ENCODE measurements at regions not wholly inside any gene's neighbourhood (a gene's known extent, or its start where the extent isn't known, plus 50 kb on each side); places are given as distances from the start of the nearest gene placed in this dataset.

DNA sequence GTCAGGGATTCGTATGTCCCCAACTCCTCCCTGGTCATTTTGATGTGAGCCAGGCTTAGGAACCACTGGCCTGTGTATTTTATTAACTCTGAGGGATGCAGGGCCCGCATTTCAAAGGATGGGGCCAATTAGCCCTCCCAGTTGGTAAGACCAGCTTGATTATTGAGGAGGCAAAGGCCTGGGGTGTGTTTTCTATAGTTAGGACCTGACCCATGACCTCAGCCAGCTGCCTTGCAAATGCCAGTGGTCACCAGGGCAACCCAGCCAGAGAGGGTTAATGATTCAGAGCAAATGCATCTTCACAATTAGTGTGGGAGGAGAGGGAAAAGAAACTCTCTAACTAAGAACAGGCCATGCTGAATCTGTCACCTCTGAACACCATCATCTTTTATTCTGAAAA lies 835.4 kb downstream of the MAFB start:
- DNase-seq, result no peak

DNA sequence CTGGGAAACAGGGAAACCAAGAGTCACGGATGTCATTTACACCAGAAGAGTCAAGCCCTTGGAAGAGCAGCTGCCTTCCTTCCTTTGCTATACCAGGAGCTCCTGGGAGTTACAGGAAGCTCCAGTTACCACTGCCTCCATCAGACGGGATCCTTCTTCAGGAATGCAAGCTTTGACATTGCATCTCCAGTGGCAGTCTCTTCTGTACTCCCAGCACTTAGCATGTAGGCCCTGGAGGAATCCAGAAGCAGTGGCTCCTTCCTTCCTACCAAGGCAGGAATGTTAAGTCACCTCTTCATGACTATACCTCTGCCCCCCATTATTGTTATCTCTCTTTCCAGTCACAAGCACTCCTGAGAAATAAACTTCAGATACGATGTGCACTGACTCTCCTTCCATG lies 836.0 kb downstream of the MAFB start:
- DNase-seq, result no peak

DNA sequence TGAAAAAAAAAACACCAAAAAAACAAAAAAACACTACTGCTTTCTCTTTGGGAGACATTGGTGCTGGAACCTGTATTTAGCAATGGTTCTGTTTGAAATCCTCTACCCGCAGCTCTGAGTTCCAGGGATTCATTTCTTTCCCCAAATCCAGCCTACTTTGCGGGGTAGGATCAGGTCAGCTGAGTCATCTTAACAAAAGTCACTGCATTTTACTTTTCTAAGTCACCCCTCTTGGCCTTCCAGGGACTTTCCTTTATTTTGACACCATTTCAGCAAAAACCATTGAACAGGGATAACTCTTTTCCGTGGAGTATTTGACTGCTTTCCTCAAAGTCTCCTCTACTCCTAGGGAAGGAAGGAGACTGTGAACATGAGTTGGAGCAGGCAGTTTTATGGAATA lies 837.6 kb downstream of the MAFB start:
- DNase-seq, result no peak

DNA sequence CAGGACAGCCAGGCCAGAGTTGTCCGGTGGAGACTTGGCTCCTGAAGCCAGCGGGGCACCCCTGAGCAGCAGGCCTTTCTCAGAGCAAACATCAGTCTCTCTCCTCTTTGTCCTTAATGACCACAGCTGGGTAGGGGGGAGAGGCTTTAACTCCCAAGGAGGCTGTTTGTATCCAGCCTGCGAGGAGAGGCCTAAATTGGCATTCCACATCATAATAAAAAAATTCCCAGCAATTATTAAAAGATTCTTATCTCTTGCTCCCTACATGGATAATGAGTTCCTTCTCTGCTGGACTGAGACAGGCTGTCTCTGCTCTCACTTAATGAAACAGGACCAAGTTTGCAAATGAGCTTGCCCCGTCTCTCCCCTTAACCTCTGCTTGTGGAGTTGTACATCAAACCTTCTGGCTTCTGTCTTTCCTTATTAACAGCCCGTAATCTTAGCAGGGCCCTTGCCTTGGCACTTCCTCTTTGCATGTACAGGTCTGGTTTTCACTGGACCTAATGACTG lies 838.2 kb downstream of the MAFB start:
- no peak for DNase-seq

DNA sequence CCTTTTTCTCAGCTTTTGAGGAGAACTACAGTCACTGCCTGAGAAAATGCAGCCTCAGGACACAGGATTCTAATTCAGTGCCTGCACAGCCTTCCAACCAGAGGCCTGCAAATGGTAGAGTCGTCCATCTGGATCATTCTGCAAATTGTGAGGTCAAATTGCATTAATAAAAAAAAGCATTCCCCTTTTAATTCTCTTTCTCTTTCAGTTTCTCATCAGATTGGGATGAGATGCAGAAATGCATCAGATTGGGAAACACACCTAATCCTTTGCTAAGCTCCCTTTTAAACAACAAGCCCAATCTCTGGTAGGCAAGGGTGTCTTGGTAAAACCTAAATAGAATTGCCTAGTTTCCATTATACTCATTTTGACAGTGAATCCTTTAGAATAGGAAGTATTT lies 838.8 kb downstream of the MAFB start:
- no peak for DNase-seq

DNA sequence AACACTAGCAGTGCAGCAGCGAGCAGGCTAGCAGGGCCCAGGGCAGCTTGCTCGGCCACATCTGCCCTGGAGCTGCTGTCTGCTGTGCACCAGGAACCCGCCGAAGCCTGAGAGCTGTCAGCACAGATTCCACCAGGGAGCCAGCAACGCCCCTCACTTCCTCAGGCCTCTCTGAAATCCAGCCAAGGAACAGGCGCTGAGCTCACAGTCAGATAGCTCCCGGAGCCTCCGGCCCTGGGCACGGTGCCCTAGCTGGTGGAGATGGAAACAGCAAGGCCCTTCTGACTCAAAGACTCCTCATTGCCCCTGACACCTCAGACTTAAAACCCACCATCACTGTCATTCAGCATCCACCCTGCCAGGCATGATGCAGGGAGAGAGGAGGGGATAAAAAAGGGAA lies 839.4 kb downstream of the MAFB start:
- no peak for DNase-seq

DNA sequence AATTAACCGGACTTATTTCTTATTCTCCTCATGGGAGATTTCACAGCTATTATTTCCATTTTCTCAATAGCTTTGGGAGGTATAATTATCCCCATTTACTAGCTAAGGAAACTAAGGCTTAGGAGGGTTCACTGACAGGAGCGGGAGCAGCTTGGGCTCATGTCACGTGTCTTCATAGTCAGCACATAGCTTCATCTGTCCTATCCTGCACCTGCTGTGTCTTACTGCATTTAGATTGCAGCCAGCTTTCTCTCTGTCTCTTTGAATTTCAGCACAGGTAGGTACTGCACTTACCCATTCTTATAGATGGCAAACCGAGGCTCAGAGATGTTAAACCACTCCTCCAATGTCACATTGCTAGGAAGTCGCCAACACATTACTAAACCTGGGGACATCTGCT lies 839.9 kb downstream of the MAFB start:
- DNase-seq, result no peak

DNA sequence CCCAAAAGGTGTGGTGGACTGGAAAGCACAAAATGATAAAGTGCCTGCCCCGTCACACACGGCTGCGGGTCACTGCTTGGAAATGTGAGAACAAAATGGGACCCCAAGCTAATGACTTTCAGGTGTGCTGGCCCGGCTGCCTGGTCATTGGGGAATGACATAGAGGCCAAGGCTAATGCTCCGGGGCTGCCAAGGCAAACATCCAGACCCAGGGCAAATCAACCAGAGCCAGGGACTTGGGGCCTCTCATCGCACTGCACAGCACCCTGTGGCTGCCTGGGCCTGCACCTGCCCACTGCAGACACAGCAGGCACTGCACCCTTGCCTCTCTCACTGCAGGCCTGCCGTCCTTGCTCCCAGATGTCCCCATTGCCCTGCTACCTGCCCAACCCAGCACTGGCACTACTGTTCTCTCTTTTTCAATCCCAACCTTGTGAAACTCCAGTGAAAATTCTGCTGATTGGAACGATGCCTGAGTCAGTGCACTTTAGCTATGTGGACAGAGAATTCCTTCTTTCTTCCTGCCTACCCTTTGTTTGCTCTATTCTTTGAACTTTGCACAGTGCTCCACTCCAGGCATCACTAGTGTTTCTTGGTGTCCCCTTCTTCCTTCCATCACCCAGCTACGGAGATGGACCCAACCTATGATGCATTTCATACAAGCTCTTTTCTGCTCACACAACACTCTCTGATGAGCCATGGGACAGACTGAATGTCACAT lies 849.5 kb downstream of the MAFB start:
- DNase-seq, result no peak

DNA sequence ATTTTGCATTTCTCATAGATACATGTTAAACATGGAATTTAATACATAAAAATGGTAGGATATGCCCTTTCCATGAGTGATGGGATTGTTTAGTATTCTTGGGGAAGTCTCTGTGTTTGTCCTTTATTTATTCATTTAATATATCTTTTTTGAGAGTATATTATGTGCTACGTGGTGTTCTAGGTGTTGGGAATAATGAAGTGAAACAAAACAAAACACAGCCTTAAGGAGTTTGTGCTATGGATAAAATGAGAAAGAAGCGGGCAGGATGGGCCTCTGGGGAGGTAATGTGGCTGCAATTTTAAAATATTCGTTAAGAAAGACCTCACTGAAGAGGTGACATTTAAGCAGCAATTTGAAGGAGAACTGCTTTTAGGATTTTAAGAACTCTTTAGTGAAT lies 851.5 kb downstream of the MAFB start:
- no peak for DNase-seq

DNA sequence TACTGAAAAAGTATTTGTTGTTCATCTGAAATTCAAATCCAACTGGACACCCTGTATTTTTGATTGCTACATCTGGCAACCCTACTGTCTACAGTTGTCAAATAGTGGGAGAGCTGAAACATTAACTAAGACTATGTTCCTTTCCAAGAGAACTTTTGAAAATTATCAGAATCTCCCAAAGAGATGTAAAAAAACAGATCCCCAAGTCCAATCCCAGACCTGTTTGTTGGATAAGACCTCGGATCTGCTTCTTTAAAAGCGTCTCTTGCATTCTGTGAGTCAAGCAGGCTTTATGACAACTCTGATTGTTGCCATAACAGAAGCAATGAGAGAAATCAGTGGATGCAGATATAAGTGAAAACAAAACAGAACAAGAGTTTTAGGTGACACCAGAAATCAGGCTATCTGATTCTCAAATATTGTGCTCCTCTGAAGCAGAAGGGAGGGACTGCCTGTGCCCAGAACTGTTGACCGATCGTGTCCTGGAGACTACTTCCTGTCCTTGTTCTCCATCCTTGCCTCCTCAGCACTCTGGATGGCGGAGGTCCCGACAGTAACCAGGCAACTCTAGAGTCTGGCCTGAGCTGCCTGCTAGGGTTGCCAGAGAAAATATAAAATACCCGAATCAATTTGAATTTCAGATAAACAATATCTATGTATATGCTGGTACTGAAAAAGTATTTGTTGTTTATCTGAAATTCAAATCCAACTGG lies 853.8 kb downstream of the MAFB start:
- no peak for DNase-seq

DNA sequence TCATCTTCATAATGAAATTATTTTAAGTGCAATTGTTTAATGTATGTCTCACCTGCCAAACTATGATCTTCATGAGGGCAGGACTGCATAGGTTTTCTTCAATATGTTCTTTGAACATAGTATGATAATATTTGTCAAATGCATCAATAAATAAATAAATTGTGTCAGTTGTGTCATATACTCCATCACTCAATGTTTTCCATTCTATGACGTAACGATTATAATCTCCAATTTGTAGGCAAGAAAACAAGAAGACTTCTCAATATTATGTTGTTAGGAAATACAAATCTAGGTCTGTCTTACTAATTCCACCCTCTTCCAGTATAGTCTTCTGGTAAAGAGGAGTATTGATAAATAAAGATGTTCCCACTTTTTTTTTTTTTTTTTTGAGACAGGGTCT lies 858.1 kb downstream of the MAFB start:
- DNase-seq, result no peak

DNA sequence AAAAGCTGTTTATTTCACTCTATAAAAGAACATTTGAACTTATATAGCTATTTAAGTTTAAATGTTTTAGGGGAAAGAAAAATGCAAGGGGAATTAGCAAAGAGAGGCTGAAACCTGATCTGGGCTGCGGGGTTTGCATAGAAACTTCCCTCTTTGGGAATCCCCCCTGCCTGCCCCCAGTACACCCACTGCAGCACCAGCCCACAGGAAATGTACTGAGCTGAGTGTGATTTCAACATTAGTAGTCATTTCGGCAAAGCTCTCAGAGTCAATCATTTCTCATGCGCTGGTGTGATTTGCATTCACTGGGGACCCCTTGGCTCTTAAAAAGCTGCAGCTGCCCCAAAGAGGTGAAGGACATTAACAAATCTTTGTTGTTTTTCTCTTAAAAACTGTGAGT lies 859.4 kb downstream of the MAFB start:
- peak; percentile 43 for DNase-seq

DNA sequence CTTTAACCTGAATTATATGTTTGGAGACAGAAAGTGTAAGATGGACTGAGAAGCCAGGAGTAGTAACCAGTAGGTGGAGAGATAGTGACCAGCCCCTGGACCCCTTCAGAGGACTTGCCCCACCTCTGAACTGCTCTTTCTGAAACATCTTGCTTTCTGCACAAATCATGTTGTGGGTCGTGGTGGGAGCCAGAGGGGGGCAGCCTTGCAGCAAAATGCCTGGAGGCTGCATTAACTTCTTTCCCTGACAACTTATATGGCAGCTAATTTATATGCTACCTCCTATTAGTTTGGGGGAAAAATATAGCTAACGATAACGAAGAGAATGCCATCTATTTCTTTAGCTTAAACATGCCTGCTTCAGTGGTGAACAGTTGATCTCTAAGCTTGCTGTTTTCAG lies 859.8 kb downstream of the MAFB start:
- DNase-seq, result no peak

DNA sequence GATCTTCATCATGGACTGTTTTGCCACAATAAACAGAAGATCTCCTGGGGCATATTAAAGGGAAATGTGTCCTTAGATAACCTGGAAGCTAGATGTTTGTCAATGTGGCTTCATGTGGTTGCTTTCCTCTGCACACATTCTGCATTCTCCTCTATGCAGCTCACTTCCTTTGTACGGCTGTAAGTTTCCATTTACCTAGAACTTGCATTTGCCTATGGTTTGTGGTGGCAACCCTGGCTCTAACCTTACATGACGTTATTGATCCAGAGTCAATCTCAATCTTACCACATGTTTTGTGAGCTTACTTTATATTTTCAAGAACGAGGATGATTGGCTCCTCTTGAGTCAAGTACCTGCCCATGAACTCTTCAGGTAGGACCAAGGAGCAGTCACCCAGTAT lies 863.1 kb downstream of the MAFB start:
- DNase-seq, result peak; percentile 15

DNA sequence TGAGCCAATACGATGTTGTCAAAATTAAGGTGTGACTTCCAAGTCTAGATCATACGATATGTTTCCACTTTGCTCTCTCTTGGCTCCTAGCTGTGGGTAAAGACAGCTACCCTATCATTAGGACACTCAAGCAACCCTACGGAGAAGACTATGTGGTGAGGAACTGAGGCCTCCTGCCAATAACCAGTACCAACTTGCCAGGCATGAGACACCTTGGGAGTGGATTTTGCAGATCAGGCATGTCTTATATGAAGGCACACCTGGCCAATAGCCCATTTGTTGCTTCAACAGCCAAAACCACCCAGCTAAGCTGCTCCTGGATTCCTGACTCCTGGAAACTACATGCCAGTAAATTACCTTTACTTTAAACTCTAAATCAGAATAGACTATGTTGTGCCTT lies 863.4 kb downstream of the DHX35 start:
- no peak for DNase-seq

DNA sequence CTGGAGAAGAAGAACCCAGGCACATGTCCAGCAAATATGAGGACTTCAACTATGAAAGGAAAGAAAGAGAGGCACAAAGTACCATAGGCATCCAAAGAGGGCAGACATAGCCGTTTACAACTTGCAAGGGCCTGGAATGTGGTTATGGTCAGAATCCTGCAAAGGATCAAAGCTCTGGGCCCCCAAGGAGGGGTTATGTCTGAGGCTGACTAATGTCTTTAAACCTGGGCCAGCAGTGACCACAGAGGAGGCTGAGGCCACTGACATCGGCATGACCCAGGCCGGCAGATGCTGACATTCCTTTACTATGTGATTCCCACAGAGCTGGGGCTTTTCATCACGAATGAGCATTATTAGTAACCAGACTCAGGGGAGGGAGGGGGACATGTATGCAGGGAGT lies 861.1 kb downstream of the DHX35 start:
- no peak for DNase-seq

DNA sequence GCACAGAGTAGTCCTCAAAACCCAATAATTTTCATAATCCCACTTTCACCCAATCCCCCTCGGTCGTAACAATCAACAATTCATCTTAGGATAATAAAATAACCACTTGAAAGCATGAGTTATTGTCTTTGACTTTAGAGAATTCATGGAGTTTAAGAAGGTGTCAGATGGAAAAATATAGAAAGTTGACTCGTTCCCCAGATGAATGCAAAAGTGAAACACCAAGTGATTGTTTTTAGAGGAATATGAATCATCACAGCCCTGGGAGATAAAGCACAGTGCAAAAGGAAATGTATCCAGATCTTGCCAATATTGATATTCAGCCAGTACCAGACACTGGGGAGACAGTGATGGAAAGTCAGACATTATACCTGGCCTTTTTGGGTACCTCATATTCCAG lies 860.5 kb downstream of the DHX35 start:
- DNase-seq, result no peak

DNA sequence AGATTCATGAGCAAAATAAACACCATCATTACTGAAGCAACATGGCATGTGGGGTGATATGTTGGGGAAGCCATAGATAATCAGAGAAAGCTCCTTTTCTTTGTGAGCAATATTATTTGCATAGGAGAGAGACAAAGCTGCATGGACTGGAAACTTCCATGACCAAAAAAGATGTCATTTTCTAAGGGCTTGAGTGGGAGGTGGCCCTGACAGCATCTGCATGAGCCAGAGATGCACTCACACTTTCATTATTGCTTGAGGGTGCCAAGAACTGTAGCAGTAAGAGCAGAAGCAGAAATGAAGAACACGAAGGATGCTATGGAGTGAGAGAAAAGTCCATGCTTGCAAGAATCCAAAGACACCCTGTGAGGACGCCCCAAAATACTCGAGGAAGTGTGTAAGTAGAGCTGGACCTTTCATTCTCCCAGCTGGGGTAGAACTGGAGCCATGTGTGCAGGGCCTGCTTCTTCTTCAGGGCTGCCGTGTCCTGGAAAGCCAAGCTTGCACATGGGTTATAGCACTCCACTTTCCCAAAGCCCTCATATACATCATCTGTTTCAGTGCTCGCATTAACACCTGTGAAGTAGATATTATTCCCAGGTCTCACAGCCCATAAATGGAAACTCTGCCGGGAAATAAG lies 851.2 kb downstream of the DHX35 start:
- no peak for DNase-seq

DNA sequence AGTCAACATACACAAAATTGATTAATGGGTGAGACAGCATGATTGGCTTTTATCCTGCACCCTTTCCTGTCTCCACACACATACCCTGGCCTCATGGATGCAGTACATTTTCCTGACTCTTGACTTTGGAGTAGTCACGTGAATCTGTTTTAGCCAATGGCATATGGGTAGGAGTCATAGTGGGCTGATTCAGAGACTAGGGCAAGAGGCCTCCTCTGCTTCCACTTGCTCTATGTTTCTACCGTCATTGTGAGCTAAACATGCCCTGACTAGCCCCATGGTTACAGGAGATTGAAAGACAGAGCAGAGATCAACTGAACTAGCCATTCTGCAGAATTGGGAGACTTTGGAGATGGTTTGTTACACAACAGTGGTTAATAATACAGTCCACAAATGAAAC lies 850.0 kb downstream of the DHX35 start:
- no peak for DNase-seq

DNA sequence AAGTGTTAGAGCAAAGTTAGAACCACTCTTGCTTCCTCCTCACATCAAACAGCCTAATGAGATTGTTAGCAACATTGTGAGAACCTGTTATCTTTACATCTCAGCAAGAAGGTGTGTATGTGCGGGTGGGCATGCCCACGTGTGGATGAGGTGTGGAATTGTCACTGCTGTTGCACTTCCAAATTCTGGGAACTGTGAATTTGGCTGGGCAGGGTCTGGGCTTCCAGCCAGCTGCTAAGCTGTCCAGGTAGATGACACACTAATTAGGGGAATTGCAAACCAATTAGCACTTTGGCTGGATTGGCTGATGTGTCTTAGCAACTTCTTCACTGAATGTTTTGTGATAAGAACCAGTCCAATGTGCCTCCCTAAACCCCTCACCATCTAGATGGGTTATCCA lies 848.2 kb downstream of the DHX35 start:
- DNase-seq, result no peak

DNA sequence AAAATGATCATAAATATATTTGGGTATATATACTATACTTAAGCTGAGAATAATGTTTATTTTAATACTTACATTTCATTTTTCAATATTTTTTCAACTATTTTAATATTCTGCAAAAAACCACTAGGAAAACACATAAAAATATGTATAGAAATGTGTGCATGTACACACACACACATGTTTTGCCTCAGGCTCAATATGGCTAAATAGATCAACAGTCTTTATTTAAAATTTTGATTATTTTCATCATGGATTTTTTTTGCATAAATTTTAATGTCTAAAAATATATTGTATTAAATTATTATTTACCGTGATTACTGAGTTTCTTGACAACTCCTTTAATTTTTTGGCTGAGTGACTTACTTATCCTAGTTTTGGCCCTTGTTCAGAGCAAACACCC lies 846.5 kb downstream of the DHX35 start:
- no peak for DNase-seq

DNA sequence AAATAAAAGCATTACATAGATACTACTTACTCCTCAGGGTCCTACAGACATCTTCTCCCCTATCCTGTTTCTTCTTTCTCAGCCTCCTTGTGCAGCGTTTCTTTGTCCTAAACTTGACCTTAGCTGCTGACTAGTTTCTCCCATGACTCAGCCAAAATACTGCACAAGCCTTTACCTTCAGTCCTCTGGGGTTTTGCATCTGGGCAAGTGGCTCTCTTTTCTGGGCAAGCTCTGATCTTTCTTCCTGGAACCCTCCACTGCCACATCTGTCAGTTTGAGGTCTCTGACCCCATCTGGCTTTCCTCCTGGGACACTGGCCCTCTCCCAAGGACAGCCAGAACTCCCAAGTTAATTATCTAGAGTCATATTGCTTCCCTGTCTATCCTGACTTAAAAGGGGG lies 838.4 kb downstream of the DHX35 start:
- no peak for DNase-seq

DNA sequence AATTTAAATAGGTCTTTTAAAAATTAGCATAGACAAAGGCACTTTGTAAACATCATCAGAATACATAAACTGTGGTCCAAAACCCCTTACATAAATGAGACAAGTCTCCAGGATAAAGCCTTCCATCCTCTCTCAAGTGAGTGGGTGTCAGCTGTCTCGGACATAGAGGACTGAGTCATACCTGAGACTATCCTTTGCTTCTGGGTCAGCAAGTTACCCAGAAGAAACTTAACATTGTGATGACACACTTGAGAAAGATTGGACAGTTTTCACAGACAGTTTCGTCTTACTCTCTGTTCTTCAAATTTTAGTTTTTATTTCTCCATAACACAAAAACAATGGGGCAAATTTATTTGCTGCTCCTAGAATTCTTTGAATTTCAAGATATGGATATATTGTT lies 838.0 kb downstream of the DHX35 start:
- DNase-seq, result no peak

DNA sequence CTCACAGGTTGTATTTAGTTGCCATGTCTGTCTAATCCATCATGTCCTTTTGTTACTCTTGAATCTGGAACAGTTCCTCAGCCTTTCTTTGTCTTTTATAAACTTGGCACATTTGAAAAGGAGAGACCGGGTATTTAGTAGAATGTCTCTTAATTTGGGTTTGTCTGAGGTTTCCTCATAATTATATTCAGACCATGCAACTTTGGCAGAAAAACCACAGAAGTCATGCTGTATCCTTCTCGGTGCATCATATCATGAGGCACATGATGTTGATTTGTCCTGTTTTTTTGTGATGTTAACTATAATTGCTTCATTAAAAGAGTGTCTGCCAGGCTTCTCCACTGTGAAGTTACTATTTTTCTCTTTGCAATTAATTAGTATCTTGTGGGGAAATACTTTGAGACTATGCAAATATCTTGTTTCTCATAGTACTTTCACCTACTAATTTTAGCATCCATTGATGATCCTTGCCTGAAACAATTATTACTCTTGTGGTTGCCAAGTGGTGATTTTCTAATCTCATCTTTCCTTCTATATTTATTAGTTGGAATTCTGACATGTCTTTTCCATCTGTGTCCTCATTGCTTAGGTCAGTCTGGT lies 837.3 kb downstream of the DHX35 start:
- no peak for DNase-seq
